Thoracic aorta (tissue), 2 donors: ENCODE measurements at regions not wholly inside any gene's neighbourhood (a gene's known extent, or its start where the extent isn't known, plus 50 kb on each side); places are given as distances from the start of the nearest gene placed in this dataset.

Experiments used
- ATAC-seq: fragments of 150-250 bp; one replicate; pipeline ENCODE4 v1.8.0; 2017; ENCODE audit warnings: low read depth; ENCODE audit not compliant: insufficient number of reproducible peaks, low FRiP score
- DNase-seq: peaks from one replicate; pipeline ENCODE4 v3.0.0-alpha.2; 2020; ENCODE audit warnings: low spot score
- H3K27ac ChIP-seq, 2 donors: fragments of 200-600 bp; sonication (generic); 1 replicate in 1 of 2; 2 replicates in 1 of 2; pipeline ENCODE4 v1.5.1; 2016; ENCODE audit warnings: mild to moderate bottlenecking in 2 of 2, moderate library complexity in 2 of 2
- H3K27me3 ChIP-seq: fragments of 200-600 bp; sonication (generic); replicated peaks from 2 replicates; pipeline ENCODE4 v1.6.0; 2016; ENCODE audit warnings: mild to moderate bottlenecking; ENCODE audit not compliant: insufficient read depth
- H3K36me3 ChIP-seq: fragments of 200-600 bp; sonication (generic); one replicate; pipeline ENCODE4 v1.5.1; 2016
- H3K4me1 ChIP-seq, 2 donors: fragments of 200-600 bp; sonication (generic); 1 replicate in 1 of 2; 2 replicates in 1 of 2; pipeline versions ENCODE4 v1.5.1 to v1.6.0; 2016; ENCODE audit warnings: low read depth in 2 of 2, mild to moderate bottlenecking in 1 of 2; ENCODE audit not compliant: control insufficient read depth in 1 of 2
- H3K4me3 ChIP-seq: fragments of 200-600 bp; sonication (generic); 2 replicates; pipeline ENCODE4 v1.5.1; 2016; ENCODE audit warnings: mild to moderate bottlenecking
- H3K9me3 ChIP-seq: fragments of 200-600 bp; sonication (generic); 2 replicates; pipeline ENCODE4 v1.5.1; 2016
- TF ChIP-seq, protein P1 (sequence below): fragments of 200-600 bp; sonication (generic); IDR thresholded peaks from one replicate; pipeline ENCODE4 v1.5.1; 2019; ENCODE audit warnings: antibody characterized with exemption

GRCh38 chrX:33336783-33337182, 125.4 kb upstream of the DMD start:
- TF ChIP-seq, protein P1, sequence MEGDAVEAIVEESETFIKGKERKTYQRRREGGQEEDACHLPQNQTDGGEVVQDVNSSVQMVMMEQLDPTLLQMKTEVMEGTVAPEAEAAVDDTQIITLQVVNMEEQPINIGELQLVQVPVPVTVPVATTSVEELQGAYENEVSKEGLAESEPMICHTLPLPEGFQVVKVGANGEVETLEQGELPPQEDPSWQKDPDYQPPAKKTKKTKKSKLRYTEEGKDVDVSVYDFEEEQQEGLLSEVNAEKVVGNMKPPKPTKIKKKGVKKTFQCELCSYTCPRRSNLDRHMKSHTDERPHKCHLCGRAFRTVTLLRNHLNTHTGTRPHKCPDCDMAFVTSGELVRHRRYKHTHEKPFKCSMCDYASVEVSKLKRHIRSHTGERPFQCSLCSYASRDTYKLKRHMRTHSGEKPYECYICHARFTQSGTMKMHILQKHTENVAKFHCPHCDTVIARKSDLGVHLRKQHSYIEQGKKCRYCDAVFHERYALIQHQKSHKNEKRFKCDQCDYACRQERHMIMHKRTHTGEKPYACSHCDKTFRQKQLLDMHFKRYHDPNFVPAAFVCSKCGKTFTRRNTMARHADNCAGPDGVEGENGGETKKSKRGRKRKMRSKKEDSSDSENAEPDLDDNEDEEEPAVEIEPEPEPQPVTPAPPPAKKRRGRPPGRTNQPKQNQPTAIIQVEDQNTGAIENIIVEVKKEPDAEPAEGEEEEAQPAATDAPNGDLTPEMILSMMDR = peak; percentile 29
- no peaks in the 10 kb centered on the region for H3K9me3 ChIP-seq
- DNase-seq (no peak), ATAC-seq (no peak)
- peak overlapping the region; percentile 64 for H3K4me3 ChIP-seq
- no peaks in the 10 kb centered on the region for H3K36me3 ChIP-seq
- no peak overlapping the region for H3K27ac ChIP-seq
- peaks cover 0 to 6% of the 10 kb centered on the region in 2 donors for H3K4me1 ChIP-seq
- no peaks in the 10 kb centered on the region for H3K27me3 ChIP-seq

DNA sequence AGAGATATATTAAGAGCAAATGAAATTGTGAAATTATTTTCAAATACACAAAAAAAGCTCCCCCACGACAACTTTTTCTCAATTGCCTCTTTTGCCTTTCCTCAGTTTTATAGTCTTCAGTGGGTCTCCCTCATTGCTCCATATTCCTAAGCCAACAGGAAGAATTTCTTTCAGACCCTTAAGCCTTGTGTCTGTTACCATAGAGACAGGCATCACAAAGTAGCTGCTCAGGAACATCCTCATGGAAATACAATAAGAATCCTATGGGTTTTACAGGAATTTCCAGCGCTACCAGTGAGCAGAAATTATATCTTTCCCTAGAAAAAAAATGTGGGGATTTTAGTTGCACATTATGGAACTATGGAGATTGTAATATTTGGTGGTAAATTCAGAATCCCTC, 121.9 kb upstream of the DMD start:
- TF ChIP-seq, protein P1 = no peak
- Histone ChIP-seq H3K4me1 (peaks cover 0 to 6% of the 10 kb centered on the region in 2 donors), H3K27me3 (no peaks in the 10 kb centered on the region), H3K4me3 (peak overlapping the region; percentile 14), H3K27ac (no peak overlapping the region), H3K36me3 (no peaks in the 10 kb centered on the region), H3K9me3 (no peaks in the 10 kb centered on the region)
- no peak for DNase-seq
- ATAC-seq = no peak

DNA sequence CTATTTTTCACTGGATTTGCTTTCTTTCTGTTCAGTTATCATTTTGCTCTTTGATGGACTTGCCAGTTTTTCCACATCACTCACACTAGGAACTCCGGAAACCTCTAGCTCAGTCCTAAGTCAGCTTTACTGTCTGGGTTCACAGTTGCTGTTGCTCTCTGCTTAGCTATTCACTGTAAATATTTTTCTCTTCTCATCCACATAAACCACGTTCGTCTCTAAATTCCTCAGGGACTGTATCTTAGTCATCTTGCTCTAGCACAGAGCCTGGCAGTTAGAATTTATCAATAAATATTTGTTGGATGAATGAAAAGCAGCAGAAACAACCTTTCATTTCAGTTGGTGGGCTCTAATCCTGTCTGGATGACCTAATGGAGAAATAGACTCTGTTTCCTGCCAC, 119.4 kb upstream of the DMD start:
- Histone ChIP-seq H3K27ac (no peak overlapping the region), H3K4me3 (no peak overlapping the region), H3K4me1 (peaks cover 0 to 6% of the 10 kb centered on the region in 2 donors), H3K36me3 (no peaks in the 10 kb centered on the region), H3K27me3 (no peaks in the 10 kb centered on the region), H3K9me3 (no peaks in the 10 kb centered on the region)
- TF ChIP-seq, protein P1 = no peak
- ATAC-seq (no peak), DNase-seq (no peak)

GRCh38 chrX:33324099-33324498, 112.8 kb upstream of the DMD start:
- TF ChIP-seq, protein P1 = no peak
- no peak for ATAC-seq
- no peak for DNase-seq
- Histone ChIP-seq H3K27ac (no peak overlapping the region), H3K9me3 (no peaks in the 10 kb centered on the region), H3K4me3 (no peak overlapping the region), H3K4me1 (no peaks in the 10 kb centered on the region), H3K27me3 (no peaks in the 10 kb centered on the region), H3K36me3 (no peaks in the 10 kb centered on the region)

GRCh38 chrX:33307911-33308354, 96.6 kb upstream of the DMD start:
- Histone ChIP-seq H3K4me1 (no peaks in the 10 kb centered on the region), H3K27me3 (no peaks in the 10 kb centered on the region), H3K9me3 (no peaks in the 10 kb centered on the region), H3K36me3 (no peaks in the 10 kb centered on the region), H3K27ac (peak overlapping the region in 1 of 2 donors; percentile 21), H3K4me3 (no peak overlapping the region)
- DNase-seq (no peak), ATAC-seq (no peak)
- TF ChIP-seq, protein P1 = no peak
